ENCODE measurements at regions not wholly inside any gene's neighbourhood (a gene's known extent, or its start where the extent isn't known, plus 50 kb on each side); places are given as distances from the start of the nearest gene placed in this dataset.
A peak's percentile ranks its signal among the peaks of the same experiment; 100 is the strongest.

DNA sequence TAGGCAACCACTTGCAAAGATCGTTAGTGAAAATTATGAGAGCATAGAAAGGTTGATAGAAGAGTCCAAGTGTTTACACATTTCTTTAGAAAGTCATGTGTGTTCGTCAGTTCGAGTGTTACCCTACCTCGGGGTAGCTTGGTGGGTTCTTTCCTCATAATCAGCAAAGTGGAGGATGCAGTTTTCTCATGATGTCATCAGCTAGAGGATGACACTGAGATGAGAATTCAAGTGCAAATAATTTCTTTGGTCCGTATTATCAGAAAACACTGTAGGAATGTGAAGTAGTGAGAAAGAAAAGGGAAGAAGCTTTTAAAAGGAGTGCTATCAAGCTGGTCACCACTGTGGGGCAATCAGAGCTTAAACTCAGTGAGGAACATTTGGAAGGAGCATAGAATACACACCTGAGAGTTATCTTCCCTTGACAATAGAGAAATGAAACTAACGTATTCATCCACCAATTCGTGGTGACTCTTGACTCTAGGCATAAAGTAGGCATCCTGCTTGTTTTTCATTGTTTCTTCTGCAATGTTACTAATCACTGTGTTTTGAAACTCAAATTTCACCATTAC, 1340.9 kb upstream of the TMEM132C start:
- TF ChIP-seq, protein P1, sequence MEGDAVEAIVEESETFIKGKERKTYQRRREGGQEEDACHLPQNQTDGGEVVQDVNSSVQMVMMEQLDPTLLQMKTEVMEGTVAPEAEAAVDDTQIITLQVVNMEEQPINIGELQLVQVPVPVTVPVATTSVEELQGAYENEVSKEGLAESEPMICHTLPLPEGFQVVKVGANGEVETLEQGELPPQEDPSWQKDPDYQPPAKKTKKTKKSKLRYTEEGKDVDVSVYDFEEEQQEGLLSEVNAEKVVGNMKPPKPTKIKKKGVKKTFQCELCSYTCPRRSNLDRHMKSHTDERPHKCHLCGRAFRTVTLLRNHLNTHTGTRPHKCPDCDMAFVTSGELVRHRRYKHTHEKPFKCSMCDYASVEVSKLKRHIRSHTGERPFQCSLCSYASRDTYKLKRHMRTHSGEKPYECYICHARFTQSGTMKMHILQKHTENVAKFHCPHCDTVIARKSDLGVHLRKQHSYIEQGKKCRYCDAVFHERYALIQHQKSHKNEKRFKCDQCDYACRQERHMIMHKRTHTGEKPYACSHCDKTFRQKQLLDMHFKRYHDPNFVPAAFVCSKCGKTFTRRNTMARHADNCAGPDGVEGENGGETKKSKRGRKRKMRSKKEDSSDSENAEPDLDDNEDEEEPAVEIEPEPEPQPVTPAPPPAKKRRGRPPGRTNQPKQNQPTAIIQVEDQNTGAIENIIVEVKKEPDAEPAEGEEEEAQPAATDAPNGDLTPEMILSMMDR (IDR thresholded peaks at IDR 0.05; ENCODE audit: extremely low read depth, insufficient read depth, missing control alignments), result peak; percentile 1
- DNase-seq (ENCODE audit: low spot score), result no peak
- in situ Hi-C loops (cut with MboI; ENCODE audit: low pct_unique_long_range_greater_than_20kb, low sequenced_read_pairs, unreplicated experiment), result no loop called here

DNA sequence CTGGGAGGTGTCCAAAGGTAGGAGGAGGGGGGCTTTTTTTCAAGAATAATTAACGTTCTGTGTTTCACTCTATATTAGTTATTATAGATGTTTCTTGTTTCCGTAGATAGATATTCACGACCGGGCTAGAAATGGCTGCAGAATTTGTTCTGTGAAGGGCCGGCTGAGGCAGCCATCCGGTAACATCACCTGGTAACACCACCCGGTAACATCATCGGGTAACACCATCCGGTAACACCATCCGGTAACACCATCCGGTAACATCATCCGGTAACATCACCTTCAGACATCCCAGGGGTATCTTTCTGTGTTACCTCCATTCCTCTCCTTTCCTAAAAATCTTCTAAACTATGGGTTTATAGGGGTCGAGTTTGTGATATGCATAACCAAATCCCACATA, 1336.7 kb upstream of the TMEM132C start:
- TF ChIP-seq, protein P1 (IDR thresholded peaks at IDR 0.05; ENCODE audit: extremely low read depth, insufficient read depth, missing control alignments), result no peak
- DNase-seq (ENCODE audit: low spot score), result no peak
- in situ Hi-C loops (cut with MboI; ENCODE audit: low pct_unique_long_range_greater_than_20kb, low sequenced_read_pairs, unreplicated experiment), result no loop called here

DNA sequence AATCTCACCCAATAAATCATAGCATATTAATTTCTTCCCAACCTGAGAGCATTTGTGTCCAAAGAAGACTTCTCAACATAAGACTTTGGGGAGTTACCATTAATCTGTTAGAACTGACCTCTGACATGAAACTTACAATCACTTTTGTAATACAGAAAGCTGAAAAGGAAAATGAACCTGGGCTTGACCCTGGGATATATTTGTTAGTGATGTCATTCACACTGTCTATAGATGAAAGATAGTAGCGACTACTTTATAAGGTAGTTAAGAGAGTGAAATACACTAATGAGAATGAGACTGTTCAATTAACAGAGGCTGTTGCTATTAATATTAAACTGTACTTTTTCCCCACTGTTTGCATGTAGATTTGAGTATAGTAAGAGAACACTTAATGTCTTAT, 1334.8 kb upstream of the TMEM132C start:
- in situ Hi-C loops (cut with MboI; ENCODE audit: low pct_unique_long_range_greater_than_20kb, low sequenced_read_pairs, unreplicated experiment), result no loop called here
- DNase-seq (ENCODE audit: low spot score), result no peak
- TF ChIP-seq, protein P1 (IDR thresholded peaks at IDR 0.05; ENCODE audit: extremely low read depth, insufficient read depth, missing control alignments), result no peak

DNA sequence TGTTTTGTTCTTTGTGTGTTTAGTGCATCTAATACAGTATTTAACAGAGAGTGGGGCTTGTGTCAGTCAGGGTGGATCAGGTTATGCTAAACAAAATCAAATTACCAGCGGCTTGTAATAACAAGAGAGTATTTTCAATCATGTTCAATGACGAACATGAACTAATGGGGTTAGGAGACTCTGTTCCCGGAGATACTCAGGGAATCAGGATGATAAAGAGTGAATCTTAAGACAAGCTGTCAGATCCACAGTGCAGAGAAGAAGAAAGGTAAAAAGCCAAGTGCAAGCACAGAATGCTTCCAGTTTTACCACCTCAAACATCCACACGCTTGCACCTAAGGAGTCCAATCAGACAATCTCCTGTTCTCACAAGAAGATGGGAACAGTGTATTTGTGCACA, 1331.5 kb upstream of the TMEM132C start:
- in situ Hi-C loops (cut with MboI; ENCODE audit: low pct_unique_long_range_greater_than_20kb, low sequenced_read_pairs, unreplicated experiment), result no loop called here
- DNase-seq (ENCODE audit: low spot score), result no peak
- TF ChIP-seq, protein P1 (IDR thresholded peaks at IDR 0.05; ENCODE audit: extremely low read depth, insufficient read depth, missing control alignments), result no peak

DNA sequence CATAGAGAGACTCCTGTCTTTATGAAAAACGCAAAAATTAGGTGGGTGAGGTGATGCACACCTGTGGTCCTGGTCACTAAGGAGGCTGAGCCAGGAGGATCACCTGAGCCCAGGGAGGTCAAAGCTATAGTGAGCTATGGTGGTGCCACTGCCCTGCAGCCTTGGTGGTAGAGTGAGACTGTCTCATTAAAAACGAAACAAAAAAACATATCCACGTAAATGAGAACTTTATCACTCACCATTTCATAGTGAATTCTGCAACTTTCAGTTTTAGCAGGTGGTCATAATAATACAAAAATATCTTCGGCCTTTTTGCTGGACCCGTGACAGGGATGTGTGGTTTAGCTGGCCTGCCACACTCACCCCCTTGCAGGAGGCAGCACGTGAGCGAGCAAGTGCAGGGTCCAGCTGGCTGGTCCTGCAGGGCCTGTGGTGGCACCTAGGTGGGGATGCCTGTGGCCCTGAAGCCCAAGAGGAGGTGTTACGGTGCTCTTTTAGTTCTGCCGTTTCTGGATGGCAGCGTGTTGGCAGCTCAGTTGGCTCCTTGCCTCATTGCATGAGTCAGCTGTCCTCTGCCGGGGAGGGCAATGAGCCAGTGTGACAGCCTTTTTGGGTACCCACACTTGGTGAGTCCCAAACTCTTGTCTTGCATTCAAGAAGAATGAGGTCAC, 1330.7 kb upstream of the TMEM132C start:
- in situ Hi-C loops (cut with MboI; ENCODE audit: low pct_unique_long_range_greater_than_20kb, low sequenced_read_pairs, unreplicated experiment), result no loop called here
- no peak for DNase-seq (ENCODE audit: low spot score)
- TF ChIP-seq, protein P1 (IDR thresholded peaks at IDR 0.05; ENCODE audit: extremely low read depth, insufficient read depth, missing control alignments), result no peak

DNA sequence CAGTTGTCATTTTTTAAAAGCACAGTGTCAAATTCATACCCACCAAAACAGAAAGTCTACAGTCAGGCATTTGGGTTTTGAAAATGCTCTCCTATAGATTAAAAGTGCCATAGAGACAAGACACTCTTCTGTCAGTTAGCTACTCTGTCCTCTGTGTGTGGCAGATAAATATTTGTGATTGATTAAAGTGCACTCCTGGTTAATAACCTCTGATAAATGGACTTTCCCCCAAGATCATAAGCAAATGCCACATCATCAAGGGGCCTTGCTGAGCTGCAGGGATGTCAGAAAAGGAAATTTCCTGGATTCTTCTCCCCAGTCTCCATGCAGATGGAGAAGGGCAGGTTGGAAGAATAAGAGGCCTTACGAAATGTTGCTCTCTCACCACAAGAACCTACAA, 1329.5 kb upstream of the TMEM132C start:
- TF ChIP-seq, protein P1 (IDR thresholded peaks at IDR 0.05; ENCODE audit: extremely low read depth, insufficient read depth, missing control alignments), result no peak
- in situ Hi-C loops (cut with MboI; ENCODE audit: low pct_unique_long_range_greater_than_20kb, low sequenced_read_pairs, unreplicated experiment), result no loop called here
- no peak for DNase-seq (ENCODE audit: low spot score)

All from GM13977 (cell line).